Breast epithelium (tissue), 3 donors: ENCODE measurements at regions not wholly inside any gene's neighbourhood (a gene's known extent, or its start where the extent isn't known, plus 50 kb on each side); places are given as distances from the start of the nearest gene placed in this dataset.
"Not testable (repeated sequence)": the region's sequence is repeated elsewhere in the genome, so short reads cannot be mapped to it uniquely, and the experiment has no call there.

ENCODE experiments used
- POLR2A ChIP-seq: fragments of 450-650 bp; IDR thresholded peaks from one replicate; pipeline ENCODE4 v1.6.1; 2016; ENCODE audit warnings: antibody characterized with exemption, mild to moderate bottlenecking, moderate library complexity
- TF ChIP-seq, protein P1 (sequence below), 3 donors: fragments of 450-650 bp; IDR thresholded peaks; one replicate each; pipeline ENCODE4 v1.5.1; 2016 to 2017; ENCODE audit warnings: antibody characterized with exemption in 3 of 3, mild to moderate bottlenecking in 3 of 3, moderate library complexity in 3 of 3

- TF ChIP-seq, protein P1, sequence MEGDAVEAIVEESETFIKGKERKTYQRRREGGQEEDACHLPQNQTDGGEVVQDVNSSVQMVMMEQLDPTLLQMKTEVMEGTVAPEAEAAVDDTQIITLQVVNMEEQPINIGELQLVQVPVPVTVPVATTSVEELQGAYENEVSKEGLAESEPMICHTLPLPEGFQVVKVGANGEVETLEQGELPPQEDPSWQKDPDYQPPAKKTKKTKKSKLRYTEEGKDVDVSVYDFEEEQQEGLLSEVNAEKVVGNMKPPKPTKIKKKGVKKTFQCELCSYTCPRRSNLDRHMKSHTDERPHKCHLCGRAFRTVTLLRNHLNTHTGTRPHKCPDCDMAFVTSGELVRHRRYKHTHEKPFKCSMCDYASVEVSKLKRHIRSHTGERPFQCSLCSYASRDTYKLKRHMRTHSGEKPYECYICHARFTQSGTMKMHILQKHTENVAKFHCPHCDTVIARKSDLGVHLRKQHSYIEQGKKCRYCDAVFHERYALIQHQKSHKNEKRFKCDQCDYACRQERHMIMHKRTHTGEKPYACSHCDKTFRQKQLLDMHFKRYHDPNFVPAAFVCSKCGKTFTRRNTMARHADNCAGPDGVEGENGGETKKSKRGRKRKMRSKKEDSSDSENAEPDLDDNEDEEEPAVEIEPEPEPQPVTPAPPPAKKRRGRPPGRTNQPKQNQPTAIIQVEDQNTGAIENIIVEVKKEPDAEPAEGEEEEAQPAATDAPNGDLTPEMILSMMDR (IDR thresholded peaks at IDR 0.05): not testable (repeated sequence)
- not testable (repeated sequence) for TF ChIP-seq POLR2A
Measured at GRCh38 chr10:32183652-32184051, 127.4 kb upstream of the KIF5B start.
